H1 (cell line): ENCODE measurements at regions not wholly inside any gene's neighbourhood (a gene's known extent, or its start where the extent isn't known, plus 50 kb on each side); places are given as distances from the start of the nearest gene placed in this dataset.

Experiments used
- CTCF ChIA-PET: fragments of 300-600 bp; sonication (Branson Sonifier 250); formaldehyde crosslinking; loops from one replicate; lab custom pipeline; 2021; ENCODE audit not compliant: partially characterized antibody; lab: Charles Lee
- POLR2A ChIA-PET: fragments of 300-600 bp; sonication (Branson Sonifier 250); formaldehyde crosslinking; loops from one replicate; lab custom pipeline; 2021; ENCODE audit warnings: inconsistent platforms; ENCODE audit not compliant: partially characterized antibody; lab: Charles Lee
- DNase-seq, 2 experiments: peaks; one replicate each; pipeline versions ENCODE4 v3.0.0 to v3.0.0-alpha.2; 2010 to 2022; ENCODE audit warnings: low spot score in 2 of 2, low read depth in 1 of 2, mixed read lengths in 1 of 2
- FAIRE-seq: peaks from 2 replicates; lab custom pipeline; 2011; peaks lifted over from hg19 to GRCh38; lab: Jason Lieb, UNC
- H2AFZ ChIP-seq: 2 replicates; pipeline ENCODE4 v1.8.1; 2012; ENCODE audit warnings: low read length, inconsistent platforms
- H2AK5ac ChIP-seq: 2 replicates; pipeline ENCODE4 v1.6.1; 2013; ENCODE audit warnings: low read depth, low read length
- H2BK120ac ChIP-seq: replicated peaks from 2 replicates; pipeline ENCODE3; 2013; ENCODE audit warnings: low read depth, low read length, inconsistent platforms
- H2BK12ac ChIP-seq: 2 replicates; pipeline ENCODE4 v1.6.1; 2013; ENCODE audit warnings: low read depth, low read length
- H2BK15ac ChIP-seq: 2 replicates; pipeline ENCODE4 v1.6.1; 2013; ENCODE audit warnings: low read length
- H2BK20ac ChIP-seq: 2 replicates; pipeline ENCODE4 v1.6.1; 2013; ENCODE audit warnings: low read length
- H2BK5ac ChIP-seq: 2 replicates; pipeline ENCODE4 v1.6.1; 2013; ENCODE audit warnings: low read depth, low read length
- H3K14ac ChIP-seq: 2 replicates; pipeline ENCODE4 v1.6.1; 2013; ENCODE audit warnings: inconsistent platforms; ENCODE audit not compliant: insufficient read length
- H3K18ac ChIP-seq: 2 replicates; pipeline ENCODE4 v1.6.1; 2013; ENCODE audit warnings: low read length; ENCODE audit errors: extremely low read depth
- H3K23ac ChIP-seq: 2 replicates; pipeline ENCODE4 v1.6.1; 2013; ENCODE audit warnings: inconsistent platforms; ENCODE audit not compliant: insufficient read length
- H3K23me2 ChIP-seq: 2 replicates; pipeline ENCODE4 v1.6.1; 2013; ENCODE audit warnings: low read depth, low read length
- H3K27ac ChIP-seq: 2 replicates; pipeline ENCODE4 v1.6.1; 2011; ENCODE audit warnings: low read depth, low read length, inconsistent platforms
- H3K27me3 ChIP-seq, 4 experiments: replicated peaks in 1 of 4; 1 replicate in 1 of 4; 2 replicates in 3 of 4; pipeline versions ENCODE4 v1.6.1 to v1.8.1; 2011 to 2013; ENCODE audit warnings: low read length in 3 of 4, mild to moderate bottlenecking in 3 of 4, inconsistent platforms in 2 of 4, mixed read lengths in 2 of 4, moderate library complexity in 1 of 4; ENCODE audit not compliant: control insufficient read depth in 3 of 4, insufficient read depth in 3 of 4; ENCODE audit errors: extremely low read depth in 1 of 4
- H3K36me3 ChIP-seq, 4 experiments: 2 replicates each; pipeline versions ENCODE4 v1.6.1 to v1.8.1; 2011 to 2013; ENCODE audit warnings: mild to moderate bottlenecking in 4 of 4, low read length in 3 of 4, moderate library complexity in 2 of 4, control low read depth in 1 of 4, inconsistent platforms in 1 of 4; ENCODE audit not compliant: insufficient read depth in 4 of 4, control insufficient read depth in 2 of 4
- H3K4ac ChIP-seq: replicated peaks from 2 replicates; pipeline ENCODE3; 2013; ENCODE audit warnings: low read length, low read depth, mixed read lengths, inconsistent platforms; ENCODE audit not compliant: insufficient read length
- H3K4me1 ChIP-seq, 4 experiments: replicated peaks in 1 of 4; 1 replicate in 1 of 4; 2 replicates in 3 of 4; pipeline versions ENCODE4 v1.6.1 to v1.8.1; 2011 to 2013; ENCODE audit warnings: low read length in 3 of 4, inconsistent platforms in 2 of 4, mixed read lengths in 1 of 4; ENCODE audit not compliant: insufficient read depth in 4 of 4, control insufficient read depth in 3 of 4
- H3K4me2 ChIP-seq, 2 experiments: 2 replicates each; pipeline versions ENCODE4 v1.6.1 to v1.8.1; 2011 to 2013; ENCODE audit warnings: low read depth in 2 of 2, low read length in 2 of 2, control low read depth in 1 of 2, inconsistent platforms in 1 of 2, mild to moderate bottlenecking in 1 of 2; ENCODE audit not compliant: insufficient read depth in 1 of 2
- H3K4me3 ChIP-seq, 4 experiments: fragments of 200-600, 300-600 bp in 1 of 4; sonication (generic), shearing (Covaris generic), sonication (Bioruptor Twin) in 1 of 4; 2 replicates each; pipeline versions ENCODE4 v1.5.1 to v1.8.1; 2011 to 2016; ENCODE audit warnings: low read length in 4 of 4, low read depth in 3 of 4, control low read depth in 2 of 4, inconsistent platforms in 2 of 4, mild to moderate bottlenecking in 2 of 4, mixed read lengths in 1 of 4, moderate library complexity in 1 of 4; ENCODE audit not compliant: insufficient read depth in 2 of 4; ENCODE audit errors: extremely low read depth in 1 of 4
- H3K56ac ChIP-seq: replicated peaks from 2 replicates; pipeline ENCODE3; 2013; ENCODE audit warnings: low read depth, mild to moderate bottlenecking, mixed read lengths, low read length, inconsistent platforms; ENCODE audit not compliant: insufficient read length
- H3K79me1 ChIP-seq: 2 replicates; pipeline ENCODE4 v1.6.1; 2013; ENCODE audit warnings: low read depth, low read length, control low read depth
- H3K79me2 ChIP-seq, 2 experiments: 2 replicates each; pipeline versions ENCODE4 v1.6.1 to v1.8.1; 2012 to 2013; ENCODE audit warnings: low read length in 2 of 2, mild to moderate bottlenecking in 2 of 2, inconsistent platforms in 1 of 2; ENCODE audit not compliant: insufficient read depth in 2 of 2, control insufficient read depth in 1 of 2
- H3K9ac ChIP-seq, 4 experiments: replicated peaks in 1 of 4; 1 replicate in 1 of 4; 2 replicates in 3 of 4; pipeline versions ENCODE4 v1.6.1 to v1.8.1; 2011 to 2013; ENCODE audit warnings: low read depth in 3 of 4, low read length in 3 of 4, control low read depth in 2 of 4, mild to moderate bottlenecking in 2 of 4, moderate library complexity in 2 of 4, inconsistent platforms in 1 of 4; ENCODE audit errors: extremely low read depth in 1 of 4
- H3K9me3 ChIP-seq, 2 experiments: 2 replicates each; pipeline versions ENCODE4 v1.6.1 to v1.8.1; 2012 to 2013; ENCODE audit warnings: mild to moderate bottlenecking in 2 of 2, moderate library complexity in 2 of 2, control low read depth in 1 of 2, inconsistent platforms in 1 of 2, low read depth in 1 of 2, low read length in 1 of 2, mixed read lengths in 1 of 2; ENCODE audit not compliant: insufficient read depth in 2 of 2
- H4K20me1 ChIP-seq, 2 experiments: replicated peaks in 1 of 2; 2 replicates each; pipeline versions ENCODE3 to v1.8.1; 2011 to 2013; ENCODE audit warnings: inconsistent platforms in 2 of 2, low read length in 2 of 2, mild to moderate bottlenecking in 1 of 2; ENCODE audit not compliant: insufficient read depth in 2 of 2, control insufficient read depth in 1 of 2
- H4K5ac ChIP-seq: 2 replicates; pipeline ENCODE4 v1.6.1; 2013; ENCODE audit warnings: low read length, low read depth, mixed read lengths, inconsistent platforms; ENCODE audit not compliant: insufficient read length
- H4K8ac ChIP-seq: 2 replicates; pipeline ENCODE4 v1.8.0; 2013; ENCODE audit warnings: mild to moderate bottlenecking, moderate library complexity, low read length, inconsistent platforms; ENCODE audit not compliant: insufficient read depth; ENCODE audit errors: extremely low read depth
- H4K91ac ChIP-seq: replicated peaks from 2 replicates; pipeline ENCODE3; 2013; ENCODE audit warnings: low read length, mixed read lengths, inconsistent platforms; ENCODE audit not compliant: insufficient read length
- POLR2AphosphoS5 ChIP-seq: IDR thresholded peaks from 2 replicates; pipeline ENCODE4 v1.6.1; 2011; ENCODE audit warnings: low read depth, low read length
- WGBS, 2 experiments: shearing (Covaris generic) in 1 of 2; methylation state at CpG; one replicate each; pipeline versions ENCODE4 v1.1.6 to v1.1.7; 2013 to 2015; ENCODE audit warnings: low lambda C conversion rate in 2 of 2, mixed read lengths in 2 of 2, inconsistent platforms in 1 of 2, low coverage in 1 of 2, missing lambda C conversion rate in 1 of 2; ENCODE audit not compliant: insufficient replicate concordance in 2 of 2, insufficient coverage in 1 of 2, insufficient read length in 1 of 2; ENCODE audit errors: extremely low coverage in 1 of 2, missing lambda C conversion rate in 1 of 2; 5-methylcytosine and 5-hydroxymethylcytosine counted together

DNA sequence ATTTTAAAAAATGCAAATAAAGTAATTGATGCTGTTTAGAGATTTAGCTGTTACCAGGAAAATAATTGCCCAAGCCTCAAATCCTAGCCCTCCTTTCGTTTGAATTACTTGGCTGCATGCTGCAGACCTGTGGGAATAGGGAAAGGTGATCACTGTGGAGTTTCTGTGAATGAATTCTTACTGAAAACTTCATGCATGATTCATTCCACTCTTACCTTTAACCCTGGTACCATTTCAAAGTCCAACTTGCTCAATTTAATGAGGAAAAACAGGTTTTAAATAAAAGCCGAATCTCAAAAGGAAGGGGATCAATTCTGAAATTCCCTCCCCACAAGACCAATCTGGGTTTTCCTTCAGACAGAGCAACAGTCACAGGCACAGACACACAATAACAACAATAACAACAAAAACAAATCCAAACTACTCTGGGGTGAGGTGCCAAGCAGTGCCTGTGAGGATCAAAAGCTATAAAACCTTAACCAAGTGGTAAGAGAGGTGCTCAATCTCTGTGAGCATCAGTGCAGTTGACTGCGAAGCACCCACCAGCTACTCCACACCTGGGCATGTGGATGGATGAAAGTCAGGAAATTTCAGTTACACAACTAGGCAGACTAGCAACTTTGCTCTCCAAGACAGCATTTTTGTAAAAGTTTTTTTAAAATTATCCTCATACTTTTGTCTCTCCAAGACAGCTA is 200.8 kb downstream of the CNTN3 start:
- H3K79me1 ChIP-seq, result no peaks in the 10 kb centered on the region
- no peak for DNase-seq
- H3K4me3 ChIP-seq, result no peak overlapping the region
- no peak overlapping the region for H3K4ac ChIP-seq
- H3K27ac ChIP-seq, result no peak overlapping the region
- no peaks in the 10 kb centered on the region for H3K36me3 ChIP-seq
- H3K9ac ChIP-seq, result no peak overlapping the region
- peaks cover 0 to 3% (median 0%) of the 10 kb centered on the region in 4 experiments; a peak in 2 of 7 replicates for H3K4me1 ChIP-seq
- ChIA-PET CTCF (interaction anchor here (0.6 kb wide), 1 partner anchor 50 kb away, joined by 3 read pairs; no protein-coding TSS in a partner anchor), POLR2A (no interaction called here)
- H3K4me2 ChIP-seq, result no peak overlapping the region
- H2BK12ac ChIP-seq, result no peak overlapping the region; the same call in 1 of the 2 replicates
- no peak for FAIRE-seq
- H4K91ac ChIP-seq, result no peak overlapping the region
- H3K56ac ChIP-seq, result no peak overlapping the region
- no peaks in the 10 kb centered on the region for H3K23me2 ChIP-seq
- no peak overlapping the region for H2BK120ac ChIP-seq
- 55% methylated on average over 3 of the region's 3 CpGs; no CpG with 5 or more reads in 1 of the 2 experiments for WGBS, 2 experiments
- H2BK15ac ChIP-seq, result no peak overlapping the region
- H3K79me2 ChIP-seq, result no peaks in the 10 kb centered on the region
- H3K14ac ChIP-seq, result no peak overlapping the region
- H2AFZ ChIP-seq, result 0 out of 2 replicates have a peak overlapping the region, but pooled peaks have one; percentile 78
- no peak overlapping the region for H2AK5ac ChIP-seq
- H4K20me1 ChIP-seq, result no peaks in the 10 kb centered on the region
- no peak overlapping the region for H4K5ac ChIP-seq
- H3K23ac ChIP-seq, result no peak overlapping the region
- H3K18ac ChIP-seq, result peak overlapping the region; percentile 21; the same call in 1 of the 2 replicates
- no peak overlapping the region for H4K8ac ChIP-seq
- H3K27me3 ChIP-seq, result no peaks in the 10 kb centered on the region
- TF ChIP-seq POLR2AphosphoS5, result no peak
- no peak overlapping the region for H2BK20ac ChIP-seq
- H3K9me3 ChIP-seq, result no peaks in the 10 kb centered on the region
- H2BK5ac ChIP-seq, result no peak overlapping the region
